ENCODE measurements at regions not wholly inside any gene's neighbourhood (a gene's known extent, or its start where the extent isn't known, plus 50 kb on each side); places are given as distances from the start of the nearest gene placed in this dataset.
"Not testable (repeated sequence)": the region's sequence is repeated elsewhere in the genome, so short reads cannot be mapped to it uniquely, and the experiment has no call there.

- DNase-seq (ENCODE audit: low read depth in 2 of 2) = no peak
Measured at GRCh38 chr15:62320259-62320658, 155.2 kb upstream of the C2CD4B start.

DNA sequence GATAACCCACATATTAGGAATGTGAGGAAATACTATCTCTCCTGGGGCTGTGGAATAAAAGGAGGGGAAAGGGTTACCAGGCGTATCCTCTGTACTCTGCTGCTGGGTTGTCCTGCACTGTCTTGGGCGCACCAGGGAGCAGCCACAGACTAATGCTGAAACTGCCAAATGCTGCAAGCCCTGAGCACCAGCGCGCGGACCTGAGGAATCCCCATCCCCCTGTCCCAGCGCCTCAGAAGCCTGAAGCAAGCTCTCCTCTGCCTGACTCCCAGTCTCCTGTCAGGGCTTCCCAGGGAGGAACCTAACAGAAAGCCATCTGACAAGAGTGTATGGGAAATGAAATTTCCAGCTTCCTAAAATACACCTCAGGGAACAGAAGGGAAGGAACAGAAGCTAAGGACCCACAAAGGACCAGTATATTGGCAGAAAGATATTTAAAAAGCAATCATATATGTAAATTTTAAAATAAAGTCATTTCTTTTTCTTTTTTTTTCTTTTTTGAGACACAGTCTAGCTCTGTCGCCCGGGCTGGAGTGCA is 158.3 kb upstream of the C2CD4B start:
- DNase-seq (ENCODE audit: low read depth in 2 of 2) = no peak

DNA sequence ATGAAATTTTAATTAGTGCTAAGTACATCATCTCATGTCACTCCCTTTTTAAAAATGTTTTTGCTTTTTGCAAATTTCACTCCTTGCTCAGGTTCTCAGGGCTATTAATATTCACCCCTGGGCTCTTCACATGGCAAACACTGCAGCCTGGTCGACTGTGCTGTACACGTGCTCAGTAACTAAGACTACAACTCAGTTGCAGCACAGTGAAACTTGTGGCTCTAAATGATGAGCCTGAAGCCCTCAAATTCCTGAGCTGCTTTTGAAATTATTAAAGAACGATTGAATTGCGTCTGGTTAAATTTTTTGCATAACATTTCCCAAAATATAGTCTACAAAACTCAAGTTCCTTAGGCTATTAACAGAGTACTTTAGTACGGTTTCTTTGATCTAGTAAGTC is 159.3 kb upstream of the C2CD4B start:
- no peak for DNase-seq (ENCODE audit: low read depth in 2 of 2)

DNA sequence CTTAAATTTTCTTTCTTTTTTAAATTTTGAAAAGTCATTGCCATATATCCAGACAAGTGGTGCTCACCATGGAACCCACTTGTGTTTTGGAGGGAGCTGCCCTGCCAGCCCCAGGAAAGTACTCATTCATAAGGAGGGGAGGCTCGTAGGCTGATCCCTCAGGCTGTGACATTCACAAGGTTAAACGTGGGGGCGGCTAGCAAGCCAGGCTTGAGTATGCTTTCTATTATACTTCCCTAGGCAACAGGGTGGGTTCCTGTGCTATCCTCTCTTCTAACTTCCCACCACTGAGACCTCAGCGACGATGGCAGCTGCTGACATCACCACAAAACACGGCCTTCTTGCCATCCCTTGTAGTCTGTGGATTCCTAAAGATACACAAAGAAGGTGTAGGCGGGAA is 160.5 kb upstream of the C2CD4B start:
- DNase-seq (ENCODE audit: low read depth in 2 of 2) = no peak

DNA sequence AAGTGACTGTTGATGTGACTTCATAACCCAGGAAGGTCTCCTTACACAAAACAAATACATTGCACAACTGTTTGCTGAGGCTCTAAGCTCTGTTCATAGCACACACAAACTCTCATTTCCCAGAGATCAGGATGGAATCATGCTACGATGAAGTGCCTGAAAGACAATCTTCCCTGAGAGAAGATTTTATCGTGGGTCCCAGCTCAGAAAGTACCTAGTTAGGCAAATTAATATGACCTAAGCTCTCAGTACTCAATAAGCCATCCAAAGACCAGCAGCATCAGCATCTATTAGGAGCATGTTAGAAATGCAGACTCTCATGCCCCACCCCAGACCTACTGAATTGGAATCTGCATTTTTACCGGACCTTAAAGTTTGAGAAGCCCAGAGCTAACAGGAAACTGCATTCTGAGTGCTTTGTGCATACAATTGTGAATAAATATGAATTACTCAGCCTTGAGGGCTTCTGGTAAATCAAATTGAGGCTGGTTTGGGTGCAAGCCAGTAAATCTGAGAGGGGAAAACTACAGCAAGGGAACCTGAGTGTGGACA is 161.5 kb upstream of the C2CD4B start:
- no peak for DNase-seq (ENCODE audit: low read depth in 2 of 2)

- no peak for DNase-seq (ENCODE audit: low read depth in 2 of 2)
Measured at GRCh38 chr15:62327406-62327805, 162.3 kb upstream of the C2CD4B start.

- DNase-seq (ENCODE audit: low read depth in 2 of 2) = not testable (repeated sequence)
Measured at GRCh38 chr15:62332472-62332871, 167.4 kb upstream of the C2CD4B start.

DNA sequence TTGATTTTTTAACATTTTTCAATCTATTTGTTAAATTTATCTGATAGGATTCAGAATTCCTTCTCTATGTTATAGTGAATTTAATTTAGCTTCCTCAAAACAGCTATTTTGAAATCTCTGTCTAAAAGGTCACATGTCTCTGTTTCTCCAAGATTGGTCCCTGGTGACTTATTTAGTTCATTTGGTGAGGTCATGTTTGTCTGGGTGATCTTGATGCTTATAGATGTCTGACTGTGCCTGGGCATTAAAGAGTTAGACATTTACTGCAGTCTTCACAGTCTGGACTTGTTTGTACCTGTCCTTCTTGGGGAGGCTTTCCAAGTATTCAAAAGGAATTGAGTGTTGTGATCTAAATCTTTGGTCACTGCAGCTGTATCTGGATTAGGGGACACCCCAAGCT is 169.5 kb upstream of the C2CD4B start:
- DNase-seq (ENCODE audit: low read depth in 2 of 2) = no peak

- DNase-seq (ENCODE audit: low read depth in 2 of 2) = no peak
Measured at GRCh38 chr15:62337934-62338333, 172.8 kb upstream of the C2CD4B start.

DNA sequence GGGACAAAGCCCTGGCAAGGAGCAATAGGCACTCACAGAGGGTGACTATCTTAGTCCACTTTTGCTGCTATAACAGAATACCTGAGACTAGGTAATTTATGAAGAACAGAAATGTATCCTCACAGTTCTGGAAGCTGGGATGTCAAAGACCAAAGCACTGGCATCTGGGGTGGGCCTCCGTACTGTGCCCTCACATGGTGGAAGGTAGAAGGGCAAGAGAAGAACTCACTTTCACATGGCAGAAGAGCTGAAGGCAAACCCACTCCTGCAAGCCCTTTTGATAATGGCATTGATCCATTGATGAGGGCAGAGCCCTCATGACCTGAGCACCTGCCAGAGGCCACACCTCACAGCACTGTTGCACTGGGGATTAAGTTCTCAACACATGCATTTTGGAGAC is 173.4 kb upstream of the C2CD4B start:
- no peak for DNase-seq (ENCODE audit: low read depth in 2 of 2)

- DNase-seq (ENCODE audit: low read depth in 2 of 2) = no peak
Measured at GRCh38 chr15:62342959-62343358, 177.9 kb upstream of the C2CD4B start.

- DNase-seq (ENCODE audit: low read depth in 2 of 2) = no peak
Measured at GRCh38 chr15:62343397-62343796, 178.3 kb upstream of the C2CD4B start.

GRCh38 chr15:62344806-62345539 is 179.9 kb upstream of the C2CD4B start:
- DNase-seq (ENCODE audit: low read depth in 2 of 2) = peak; percentile 18 to 26

DNA sequence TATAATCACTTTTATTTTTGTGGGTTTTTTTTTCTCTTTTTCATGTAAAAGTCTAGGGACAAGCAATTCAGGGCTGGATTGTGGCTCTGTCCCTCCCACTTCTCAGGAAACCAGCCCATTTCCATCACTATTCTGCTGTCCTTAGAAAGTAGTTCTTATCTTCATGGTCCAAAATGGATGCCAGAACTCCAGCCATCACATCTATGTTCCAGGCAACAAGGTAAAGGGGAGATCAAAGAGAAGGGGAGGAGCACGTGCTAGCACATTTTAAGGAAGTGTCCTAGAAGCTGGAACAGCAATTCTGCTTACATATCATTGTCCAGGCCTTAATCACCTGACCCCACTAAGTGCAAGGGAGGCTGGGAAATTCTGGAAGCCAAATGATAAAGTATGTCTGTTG is 181.1 kb upstream of the C2CD4B start:
- DNase-seq (ENCODE audit: low read depth in 2 of 2) = no peak

DNA sequence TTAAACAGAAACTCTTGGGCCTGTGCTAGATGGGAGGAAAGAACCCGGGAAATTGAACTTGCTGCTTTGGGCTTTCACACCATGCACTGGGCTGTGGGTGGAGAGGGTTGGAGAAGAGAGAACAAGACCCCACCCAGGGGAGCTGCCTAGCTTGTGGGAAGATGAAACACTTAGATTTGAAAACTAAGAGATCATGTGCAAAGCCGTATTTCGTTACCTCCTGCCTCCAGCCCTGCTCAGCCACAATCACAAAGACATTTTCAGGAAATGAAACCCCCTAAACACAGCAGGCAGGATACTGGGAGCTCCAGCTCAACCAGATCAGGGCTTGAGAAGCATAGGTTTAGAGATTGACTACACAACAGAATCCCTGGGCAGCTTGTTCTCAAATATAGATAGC is 183.0 kb upstream of the C2CD4B start:
- no peak for DNase-seq (ENCODE audit: low read depth in 2 of 2)

DNA sequence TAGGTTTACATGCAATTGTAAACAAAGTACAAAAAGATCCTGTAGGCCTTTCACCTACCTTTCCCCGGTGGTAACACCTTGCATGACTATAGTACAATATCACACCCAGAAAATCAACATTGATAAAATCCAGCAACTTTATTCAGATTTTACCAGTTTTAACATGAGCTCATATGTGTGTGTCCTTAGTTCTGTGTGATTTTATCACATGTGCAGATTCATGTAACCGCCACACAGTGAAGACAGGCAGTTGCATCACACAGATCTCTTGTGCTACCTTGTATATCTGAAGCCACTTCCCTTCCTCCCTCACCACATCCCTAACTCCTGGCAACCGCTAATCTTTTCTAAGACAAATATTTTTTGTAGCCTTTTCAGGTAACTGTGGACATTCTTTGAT is 183.5 kb upstream of the C2CD4B start:
- DNase-seq (ENCODE audit: low read depth in 2 of 2) = no peak

GRCh38 chr15:62352817-62353216 is 187.7 kb upstream of the C2CD4B start:
- no peak for DNase-seq (ENCODE audit: low read depth in 2 of 2)

DNA sequence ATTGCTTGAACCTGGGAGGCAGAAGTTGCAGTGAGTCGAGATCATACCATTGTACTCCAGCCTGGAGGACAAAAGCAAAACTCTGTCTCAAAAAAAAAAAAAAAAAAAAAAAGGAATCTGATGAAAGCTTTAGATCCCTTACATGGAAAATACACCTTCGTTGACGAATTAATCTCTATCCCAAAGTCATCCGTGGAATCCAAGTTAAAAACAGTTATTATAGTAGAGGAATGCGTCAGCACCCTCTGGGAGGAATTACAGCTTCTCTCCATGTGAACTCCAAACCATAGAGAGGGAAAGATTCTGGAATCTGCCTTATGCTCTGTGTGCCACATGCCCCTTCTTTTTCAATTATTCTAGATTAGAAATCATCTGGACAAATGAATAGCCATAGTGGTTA is 192.3 kb upstream of the C2CD4B start:
- DNase-seq (ENCODE audit: low read depth in 2 of 2) = no peak

- DNase-seq (ENCODE audit: low read depth in 2 of 2) = no peak
Measured at GRCh38 chr15:62359416-62359815, 194.3 kb upstream of the C2CD4B start.

DNA sequence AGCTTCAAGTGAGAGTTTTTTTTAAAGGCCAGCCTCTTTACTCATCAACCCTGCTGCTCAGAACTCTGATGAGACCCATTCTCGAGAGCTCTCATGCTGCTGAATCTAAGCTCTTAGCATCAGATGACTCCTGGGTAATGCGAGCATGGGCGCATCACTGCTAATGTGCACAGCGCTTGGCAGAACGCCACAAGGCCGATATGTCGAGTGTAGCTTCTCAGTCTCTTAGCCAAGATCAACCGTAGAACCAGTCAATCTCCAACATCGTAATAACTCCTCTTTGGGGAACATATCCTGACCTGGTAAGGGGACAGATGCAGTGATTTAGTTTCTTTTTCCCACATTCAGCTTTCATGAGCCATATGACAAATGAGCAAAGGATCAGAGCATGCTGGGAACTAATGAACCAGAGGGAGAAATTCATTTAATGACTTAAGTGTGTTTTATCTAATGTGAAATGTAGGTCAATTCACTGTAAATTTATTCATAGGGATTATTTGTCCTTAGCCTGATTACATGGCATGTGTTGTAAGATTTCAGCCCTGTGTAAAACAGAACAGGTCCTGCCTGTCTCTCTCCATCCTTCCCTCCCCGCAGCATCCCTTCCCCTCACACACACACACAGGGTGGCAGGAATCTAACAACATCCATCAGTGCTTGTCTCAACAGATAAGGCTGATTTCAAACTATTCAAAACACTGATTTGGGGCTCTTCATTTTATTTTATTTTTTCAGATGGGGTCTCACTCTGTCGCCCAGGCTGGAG is 195.4 kb upstream of the C2CD4B start:
- DNase-seq (ENCODE audit: low read depth in 2 of 2) = no peak

- no peak for DNase-seq (ENCODE audit: low read depth in 2 of 2)
Measured at GRCh38 chr15:62362144-62362543, 197.1 kb upstream of the C2CD4B start.

DNA sequence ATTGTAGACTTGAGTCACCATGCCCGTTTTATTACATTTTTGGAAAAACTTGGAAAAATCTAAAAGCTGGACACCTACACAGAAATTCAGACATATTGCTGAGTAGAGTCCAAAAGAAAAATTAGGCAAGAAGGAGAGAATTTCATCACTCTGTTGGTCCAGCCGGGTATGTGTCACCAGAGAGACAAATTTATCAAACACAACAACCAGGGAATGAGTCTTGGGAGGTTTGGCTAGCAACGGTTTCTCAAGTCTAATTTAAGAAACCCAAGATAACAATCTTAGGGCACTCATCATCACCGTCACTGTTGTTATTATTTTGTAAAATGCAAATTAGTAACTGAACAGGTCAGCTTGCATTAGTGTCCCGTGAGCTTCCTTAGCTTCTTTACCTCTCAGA is 197.5 kb upstream of the C2CD4B start:
- DNase-seq (ENCODE audit: low read depth in 2 of 2) = no peak

GRCh38 chr15:62363913-62364312 is 198.8 kb upstream of the C2CD4B start:
- no peak for DNase-seq (ENCODE audit: low read depth in 2 of 2)
